SU-DHL-6 (cell line): ENCODE measurements at regions not wholly inside any gene's neighbourhood (a gene's known extent, or its start where the extent isn't known, plus 50 kb on each side); places are given as distances from the start of the nearest gene placed in this dataset.

Experiments
- CTCF ChIP-seq: fragments of 200-600 bp; sonication (generic); IDR thresholded peaks from one replicate; pipeline ENCODE4 v1.5.1; 2017; ENCODE audit warnings: antibody characterized with exemption, mild to moderate bottlenecking, low read length, moderate library complexity; ENCODE audit not compliant: insufficient read depth, poor library complexity, severe bottlenecking
- EZH2phosphoT487 ChIP-seq: fragments of 200-600 bp; sonication (generic), shearing (Covaris generic); conservative IDR thresholded peaks from 2 replicates; pipeline ENCODE4 v1.6.1; 2018; ENCODE audit warnings: mild to moderate bottlenecking, antibody characterized with exemption, low read length, moderate library complexity, mixed read lengths

- TF ChIP-seq CTCF (no peak), EZH2phosphoT487 (no peak)
These were observed 229.5 kb upstream of the CCDC150 start for GRCh38 chr2:196410008-196410407.
